ENCODE measurements at regions not wholly inside any gene's neighbourhood (a gene's known extent, or its start where the extent isn't known, plus 50 kb on each side); places are given as distances from the start of the nearest gene placed in this dataset.

DNA sequence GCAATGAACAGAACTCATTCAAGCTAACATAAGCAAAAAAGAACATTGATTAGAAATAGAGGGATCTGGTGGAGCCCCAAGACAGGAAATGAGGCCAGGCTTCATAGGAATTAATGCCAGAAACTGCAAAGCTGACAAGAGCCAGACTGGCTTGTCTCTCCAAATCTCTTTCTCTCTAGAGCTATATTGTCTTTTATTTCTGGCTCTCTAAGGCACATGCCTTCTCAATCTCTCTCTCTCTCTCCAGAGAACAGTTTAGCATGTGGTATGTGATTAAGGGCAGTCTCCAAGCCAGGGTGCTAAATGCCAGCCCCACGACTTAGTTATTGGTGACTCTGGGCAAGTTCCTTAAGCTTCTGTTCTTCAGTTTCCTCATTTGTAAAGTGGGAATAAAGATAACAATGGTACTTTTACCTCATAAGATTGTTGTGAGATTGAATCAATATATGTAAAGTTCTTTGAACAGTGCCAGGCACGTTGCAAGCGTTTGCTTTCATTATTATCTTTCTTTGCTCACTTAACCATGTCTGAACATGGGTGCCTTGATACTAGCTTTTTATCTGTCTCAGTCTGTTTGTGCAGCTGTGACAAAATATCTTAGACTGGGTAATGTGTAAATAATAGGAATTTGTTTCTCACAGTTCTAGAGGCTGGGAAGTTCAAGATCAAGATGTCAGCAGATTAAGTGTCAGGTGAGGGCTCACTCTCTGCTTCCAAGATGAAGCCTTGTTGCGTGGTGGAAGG is 123.2 kb downstream of the BDH1 start:
- H3K4me1 ChIP-seq (ENCODE audit: control insufficient read depth, low read length): no peaks in the 10 kb centered on the region
- no peaks in the 10 kb centered on the region for H3K36me3 ChIP-seq (ENCODE audit: control insufficient read depth, low read length)
- H3K79me2 ChIP-seq (ENCODE audit: control insufficient read depth, low read length): no peaks in the 10 kb centered on the region
- H3K9me3 ChIP-seq (ENCODE audit: control insufficient read depth, insufficient read depth, low read length): no peaks in the 10 kb centered on the region
- H3K27ac ChIP-seq (ENCODE audit: low read depth, low read length): no peak overlapping the region
- no peak overlapping the region for H3K4me3 ChIP-seq (ENCODE audit: low read length)
- TF ChIP-seq EZH2phosphoT487 (IDR thresholded peaks at IDR 0.05; ENCODE audit: borderline replicate concordance, low read length) (no peak), CTCF (IDR thresholded peaks at IDR 0.05; ENCODE audit: low read depth, low read length, poor library complexity, severe bottlenecking) (no peak)
- H4K20me1 ChIP-seq (ENCODE audit: control insufficient read depth, insufficient read depth, low read depth, low read length): no peaks in the 10 kb centered on the region
- no peak overlapping the region for H3K4me2 ChIP-seq (ENCODE audit: low read length)
- H3K27me3 ChIP-seq (ENCODE audit: control insufficient read depth, low read length): peaks cover 37% of the 10 kb centered on the region
- no peaks in the 10 kb centered on the region for H3K9me2 ChIP-seq (replicated peaks; ENCODE audit: control insufficient read depth, low read length)
- no peaks in the 10 kb centered on the region for H3F3A ChIP-seq (ENCODE audit: control insufficient read depth, insufficient read depth)

- peaks cover 37% of the 10 kb centered on the region for H3K27me3 ChIP-seq (ENCODE audit: control insufficient read depth, low read length)
- no peak for TF ChIP-seq CTCF (IDR thresholded peaks at IDR 0.05; ENCODE audit: low read depth, low read length, poor library complexity, severe bottlenecking)
- no peak for TF ChIP-seq EZH2phosphoT487 (IDR thresholded peaks at IDR 0.05; ENCODE audit: borderline replicate concordance, low read length)
- no peak overlapping the region for H3K4me2 ChIP-seq (ENCODE audit: low read length)
- no peaks in the 10 kb centered on the region for H3F3A ChIP-seq (ENCODE audit: control insufficient read depth, insufficient read depth)
- H3K4me3 ChIP-seq (ENCODE audit: low read length): no peak overlapping the region
- H3K4me1 ChIP-seq (ENCODE audit: control insufficient read depth, low read length): no peaks in the 10 kb centered on the region
- H3K9me2 ChIP-seq (replicated peaks; ENCODE audit: control insufficient read depth, low read length): no peaks in the 10 kb centered on the region
- no peak overlapping the region for H3K27ac ChIP-seq (ENCODE audit: low read depth, low read length)
- no peaks in the 10 kb centered on the region for H3K79me2 ChIP-seq (ENCODE audit: control insufficient read depth, low read length)
- H4K20me1 ChIP-seq (ENCODE audit: control insufficient read depth, insufficient read depth, low read depth, low read length): no peaks in the 10 kb centered on the region
- no peaks in the 10 kb centered on the region for H3K36me3 ChIP-seq (ENCODE audit: control insufficient read depth, low read length)
- no peaks in the 10 kb centered on the region for H3K9me3 ChIP-seq (ENCODE audit: control insufficient read depth, insufficient read depth, low read length)
These were observed 124.3 kb downstream of the BDH1 start for GRCh38 chr3:197431346-197431910.

GRCh38 chr3:197430934-197431333 is 124.8 kb downstream of the BDH1 start:
- Histone ChIP-seq H3K27ac (ENCODE audit: low read depth, low read length) (no peak overlapping the region), H4K20me1 (ENCODE audit: control insufficient read depth, insufficient read depth, low read depth, low read length) (no peaks in the 10 kb centered on the region), H3K27me3 (ENCODE audit: control insufficient read depth, low read length) (peaks cover 37% of the 10 kb centered on the region), H3F3A (ENCODE audit: control insufficient read depth, insufficient read depth) (no peaks in the 10 kb centered on the region), H3K4me1 (ENCODE audit: control insufficient read depth, low read length) (no peaks in the 10 kb centered on the region), H3K4me3 (ENCODE audit: low read length) (no peak overlapping the region), H3K36me3 (ENCODE audit: control insufficient read depth, low read length) (no peaks in the 10 kb centered on the region), H3K9me3 (ENCODE audit: control insufficient read depth, insufficient read depth, low read length) (no peaks in the 10 kb centered on the region), H3K79me2 (ENCODE audit: control insufficient read depth, low read length) (no peaks in the 10 kb centered on the region), H3K4me2 (ENCODE audit: low read length) (no peak overlapping the region), H3K9me2 (replicated peaks; ENCODE audit: control insufficient read depth, low read length) (no peaks in the 10 kb centered on the region)
- TF ChIP-seq CTCF (IDR thresholded peaks at IDR 0.05; ENCODE audit: low read depth, low read length, poor library complexity, severe bottlenecking): no peak
- no peak for TF ChIP-seq EZH2phosphoT487 (IDR thresholded peaks at IDR 0.05; ENCODE audit: borderline replicate concordance, low read length)
